ENCODE measurements at regions not wholly inside any gene's neighbourhood (a gene's known extent, or its start where the extent isn't known, plus 50 kb on each side); places are given as distances from the start of the nearest gene placed in this dataset.

DNA sequence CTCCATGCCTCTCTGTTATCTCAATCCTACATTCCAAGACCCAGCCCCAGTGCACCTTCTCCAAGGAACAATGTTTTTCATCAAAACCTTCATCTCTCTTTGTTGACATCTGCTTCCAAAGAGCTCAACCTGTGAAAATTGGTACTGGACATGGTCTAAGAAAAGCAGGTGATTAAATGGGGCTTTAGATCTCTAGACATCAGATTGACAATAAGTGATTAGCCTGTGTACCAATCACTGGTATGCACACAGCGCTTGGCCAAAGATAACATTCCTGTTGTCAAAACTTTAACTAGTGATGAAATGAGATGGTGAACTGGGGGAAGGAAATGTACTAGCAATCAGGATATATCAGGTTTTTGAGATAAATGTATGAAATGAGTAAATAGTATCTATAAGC lies 183.3 kb downstream of the TDRD15 start:
- no peak overlapping the region for H3K27ac ChIP-seq
- H3K27me3 ChIP-seq = no peaks in the 10 kb centered on the region
- H3K4me2 ChIP-seq = no peak overlapping the region
- no peak overlapping the region for H3K9ac ChIP-seq
- H3K4me3 ChIP-seq = no peak overlapping the region
- H3K9me3 ChIP-seq (replicated peaks in 1 of 11) = no peaks in the 10 kb centered on the region
- no peaks in the 10 kb centered on the region for H3K4me1 ChIP-seq
- no peaks in the 10 kb centered on the region for H3K36me3 ChIP-seq
- TF ChIP-seq Cebpa-rat (IDR thresholded peaks at IDR 0.05) = no peak
- no peaks in the 10 kb centered on the region for H4K20me1 ChIP-seq

- no peak overlapping the region for H3K4me3 ChIP-seq
- no peak overlapping the region for H3K4me2 ChIP-seq
- H3K9me3 ChIP-seq (replicated peaks in 1 of 11) = no peaks in the 10 kb centered on the region
- no peaks in the 10 kb centered on the region for H3K4me1 ChIP-seq
- no peak overlapping the region for H3K27ac ChIP-seq
- no peak for TF ChIP-seq Cebpa-rat (IDR thresholded peaks at IDR 0.05)
- H4K20me1 ChIP-seq = no peaks in the 10 kb centered on the region
- H3K27me3 ChIP-seq = no peaks in the 10 kb centered on the region
- no peaks in the 10 kb centered on the region for H3K36me3 ChIP-seq
- H3K9ac ChIP-seq = no peak overlapping the region
These were observed 186.7 kb downstream of the TDRD15 start for GRCh38 chr2:21310493-21310892.

DNA sequence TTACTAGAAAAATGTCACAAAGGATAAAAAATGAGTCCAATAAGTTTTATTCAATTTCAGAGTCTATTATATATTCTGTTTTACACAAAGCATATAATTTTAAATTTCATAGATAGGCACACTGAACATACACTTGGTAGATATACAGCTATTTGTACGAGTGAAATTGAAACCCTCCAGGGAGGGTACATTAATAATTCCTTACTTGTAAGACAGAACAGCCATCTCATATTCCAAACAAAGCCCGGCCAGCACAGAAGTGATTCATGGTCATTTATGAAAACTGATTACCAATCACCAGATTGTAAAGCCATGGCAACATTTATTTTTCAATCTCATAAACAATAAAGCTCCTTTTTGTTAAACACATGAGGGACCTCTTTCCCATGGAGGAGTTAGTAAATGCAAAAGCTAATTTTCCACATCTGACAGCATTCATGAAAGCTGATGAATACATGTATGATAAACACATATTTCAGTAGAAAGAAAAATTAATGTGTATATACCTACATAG lies 190.6 kb downstream of the TDRD15 start:
- H3K4me2 ChIP-seq = no peak overlapping the region
- no peaks in the 10 kb centered on the region for H3K36me3 ChIP-seq
- H3K9ac ChIP-seq = no peak overlapping the region
- no peaks in the 10 kb centered on the region for H3K27me3 ChIP-seq
- H4K20me1 ChIP-seq = no peaks in the 10 kb centered on the region
- no peak overlapping the region for H3K4me3 ChIP-seq
- H3K27ac ChIP-seq = no peak overlapping the region
- no peaks in the 10 kb centered on the region for H3K4me1 ChIP-seq
- no peak for TF ChIP-seq Cebpa-rat (IDR thresholded peaks at IDR 0.05)
- H3K9me3 ChIP-seq (replicated peaks in 1 of 11) = no peaks in the 10 kb centered on the region

- H3K9me3 ChIP-seq (replicated peaks in 1 of 11) = no peaks in the 10 kb centered on the region
- no peaks in the 10 kb centered on the region for H4K20me1 ChIP-seq
- H3K27ac ChIP-seq = no peak overlapping the region
- H3K9ac ChIP-seq = no peak overlapping the region
- H3K36me3 ChIP-seq = no peaks in the 10 kb centered on the region
- H3K27me3 ChIP-seq = no peaks in the 10 kb centered on the region
- no peak overlapping the region for H3K4me3 ChIP-seq
- TF ChIP-seq Cebpa-rat (IDR thresholded peaks at IDR 0.05) = no peak
- H3K4me2 ChIP-seq = no peak overlapping the region
- no peaks in the 10 kb centered on the region for H3K4me1 ChIP-seq
These were observed 193.4 kb downstream of the TDRD15 start for GRCh38 chr2:21317131-21317530.

DNA sequence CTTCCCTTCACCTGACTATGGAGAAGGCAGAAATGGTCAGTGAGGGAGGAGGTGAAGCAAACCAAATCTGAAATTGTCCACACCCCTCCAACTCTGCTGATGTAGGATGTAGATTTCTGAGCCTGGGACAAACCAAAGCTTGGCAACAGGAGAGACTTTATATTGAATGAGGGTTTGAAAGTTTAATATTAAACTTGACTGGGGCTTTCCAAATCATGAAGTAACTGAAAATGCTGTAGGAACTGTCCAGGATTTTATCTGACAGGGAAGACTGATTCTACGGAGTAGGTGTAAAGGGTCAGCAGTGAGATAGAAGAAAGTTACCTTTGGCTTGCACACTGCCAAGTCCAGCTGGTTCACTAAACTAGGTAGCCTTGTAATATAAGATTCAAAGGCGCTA lies 194.5 kb downstream of the TDRD15 start:
- no peak for TF ChIP-seq Cebpa-rat (IDR thresholded peaks at IDR 0.05)

GRCh38 chr2:21326152-21326551 lies 202.4 kb downstream of the TDRD15 start:
- peaks cover 0 to 15% (median 9%) of the 10 kb centered on the region in 10 experiments; a peak in 17 of 20 replicates for H3K4me1 ChIP-seq
- TF ChIP-seq Cebpa-rat (IDR thresholded peaks at IDR 0.05) = no peak

More for the DNA sequence above, 194.5 kb downstream of the TDRD15 start:
- Histone ChIP-seq H3K4me3 (no peak overlapping the region), H3K9ac (no peak overlapping the region), H4K20me1 (no peaks in the 10 kb centered on the region), H3K9me3 (replicated peaks in 1 of 11) (no peaks in the 10 kb centered on the region), H3K36me3 (no peaks in the 10 kb centered on the region), H3K27ac (no peak overlapping the region), H3K4me1 (no peaks in the 10 kb centered on the region), H3K27me3 (no peaks in the 10 kb centered on the region), H3K4me2 (no peak overlapping the region)

GRCh38 chr2:21328177-21328576 lies 204.4 kb downstream of the TDRD15 start:
- Histone ChIP-seq H3K9me3 (replicated peaks in 1 of 11) (no peaks in the 10 kb centered on the region), H3K27me3 (no peaks in the 10 kb centered on the region), H3K4me1 (peaks cover 0 to 24% (median 16%) of the 10 kb centered on the region in 10 experiments; a peak in 17 of 20 replicates), H4K20me1 (no peaks in the 10 kb centered on the region), H3K9ac (no peak overlapping the region), H3K4me3 (no peak overlapping the region), H3K36me3 (no peaks in the 10 kb centered on the region), H3K27ac (no peak overlapping the region), H3K4me2 (no peak overlapping the region)
- no peak for TF ChIP-seq Cebpa-rat (IDR thresholded peaks at IDR 0.05)

More at GRCh38 chr2:21326152-21326551, 202.4 kb downstream of the TDRD15 start:
- Histone ChIP-seq H3K4me2 (no peak overlapping the region), H4K20me1 (no peaks in the 10 kb centered on the region), H3K36me3 (no peaks in the 10 kb centered on the region), H3K9ac (no peak overlapping the region), H3K27ac (no peak overlapping the region), H3K4me3 (no peak overlapping the region), H3K9me3 (replicated peaks in 1 of 11) (no peaks in the 10 kb centered on the region), H3K27me3 (no peaks in the 10 kb centered on the region)

DNA sequence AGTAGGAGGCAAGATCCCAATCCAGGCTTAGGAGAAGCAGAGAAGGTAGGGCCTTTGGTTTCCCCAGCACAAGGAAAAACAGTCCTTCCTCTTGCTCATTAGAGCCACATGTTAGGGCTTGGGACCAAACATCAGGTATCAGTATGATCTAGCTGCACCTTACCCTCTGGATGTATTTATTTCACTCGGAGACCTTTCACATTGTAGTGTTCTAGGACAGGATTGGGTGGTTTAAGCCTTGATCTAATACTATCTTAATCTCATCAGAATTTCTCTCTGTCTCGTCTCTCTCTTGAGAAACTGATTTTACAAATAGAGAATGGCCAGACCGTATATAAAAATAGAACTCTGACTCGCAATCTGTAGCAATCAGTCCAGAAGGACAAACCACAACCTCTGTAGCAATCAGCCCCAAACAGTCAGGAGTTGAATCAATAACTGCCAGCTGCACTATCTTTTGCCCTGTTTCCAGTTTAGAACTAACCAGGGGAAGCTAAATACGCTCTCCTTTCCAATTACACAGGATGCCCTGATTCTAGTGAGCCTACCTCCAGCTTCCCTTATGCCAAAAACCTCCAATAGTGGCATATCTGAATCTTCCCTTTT lies 207.1 kb downstream of the TDRD15 start:
- H3K4me2 ChIP-seq = peak overlapping the region in 10 of 11 experiments; percentile 16 to 70 (median 59); a peak in 20 of 22 replicates
- peaks cover 0 to 17% (median 7%) of the 10 kb centered on the region in 11 experiments; a peak in 17 of 22 replicates for H3K9me3 ChIP-seq (replicated peaks in 1 of 11)
- peak in 7 of 11 experiments; percentile 42 to 84 (median 61); a peak in 9 of 22 replicates for TF ChIP-seq Cebpa-rat (IDR thresholded peaks at IDR 0.05)
- no peak overlapping the region for H3K4me3 ChIP-seq
- no peaks in the 10 kb centered on the region for H3K27me3 ChIP-seq
- no peaks in the 10 kb centered on the region for H4K20me1 ChIP-seq
- peaks cover 0 to 27% (median 16%) of the 10 kb centered on the region in 10 experiments; a peak in 17 of 20 replicates for H3K4me1 ChIP-seq
- H3K9ac ChIP-seq = peak overlapping the region in 9 of 11 experiments; percentile 25 to 63 (median 42); a peak in 11 of 22 replicates
- peak overlapping the region in 10 of 11 experiments; percentile 47 to 82 (median 72); a peak in 19 of 22 replicates for H3K27ac ChIP-seq
- no peaks in the 10 kb centered on the region for H3K36me3 ChIP-seq

GRCh38 chr2:21331625-21332370 lies 208.0 kb downstream of the TDRD15 start:
- Histone ChIP-seq H3K9me3 (replicated peaks in 1 of 11) (peaks cover 8 to 26% (median 16%) of the 10 kb centered on the region in 11 experiments; a peak in 20 of 22 replicates), H3K9ac (peak overlapping the region in 4 of 11 experiments; percentile 18 to 51 (median 36); a peak in 6 of 22 replicates), H3K27ac (peak overlapping the region in 10 of 11 experiments; percentile 47 to 77 (median 58); a peak in 16 of 22 replicates), H3K36me3 (no peaks in the 10 kb centered on the region), H4K20me1 (no peaks in the 10 kb centered on the region), H3K4me3 (no peak overlapping the region), H3K27me3 (no peaks in the 10 kb centered on the region), H3K4me2 (peak overlapping the region in 8 of 11 experiments; percentile 44 to 70 (median 60); a peak in 13 of 22 replicates), H3K4me1 (peaks cover 0 to 27% (median 16%) of the 10 kb centered on the region in 10 experiments; a peak in 17 of 20 replicates)
- no peak for TF ChIP-seq Cebpa-rat (IDR thresholded peaks at IDR 0.05)
